Testis (tissue), 2 donors: ENCODE measurements at regions not wholly inside any gene's neighbourhood (a gene's known extent, or its start where the extent isn't known, plus 50 kb on each side); places are given as distances from the start of the nearest gene placed in this dataset.

Experiments
- CTCF ChIP-seq, 3 experiments: fragments of 450-650 bp in 2 of 3; fragments of 200-600 bp in 1 of 3; sonication (generic) in 1 of 3; IDR thresholded peaks; one replicate each; pipeline ENCODE4 v1.5.1; 2016 to 2019; ENCODE audit warnings: antibody characterized with exemption in 3 of 3, mild to moderate bottlenecking in 2 of 3, moderate library complexity in 1 of 3
- POLR2A ChIP-seq: fragments of 450-650 bp; IDR thresholded peaks from one replicate; pipeline ENCODE4 v1.6.1; 2017; ENCODE audit warnings: antibody characterized with exemption, mild to moderate bottlenecking, moderate library complexity

GRCh38 chr15:57767481-57767880 is 61.0 kb downstream of the POLR2M start:
- TF ChIP-seq CTCF (IDR thresholded peaks at IDR 0.05), result no peak
- TF ChIP-seq POLR2A, result no peak
